NAMALWA (cell line): ENCODE measurements at regions not wholly inside any gene's neighbourhood (a gene's known extent, or its start where the extent isn't known, plus 50 kb on each side); places are given as distances from the start of the nearest gene placed in this dataset.
A peak's percentile ranks its signal among the peaks of the same experiment; 100 is the strongest.
"Not testable (repeated sequence)": the region's sequence is repeated elsewhere in the genome, so short reads cannot be mapped to it uniquely, and the experiment has no call there.

Experiments used
- DNase-seq: peaks from one replicate; pipeline ENCODE4 v3.0.0-alpha.2; 2015; ENCODE audit warnings: low spot score

DNA sequence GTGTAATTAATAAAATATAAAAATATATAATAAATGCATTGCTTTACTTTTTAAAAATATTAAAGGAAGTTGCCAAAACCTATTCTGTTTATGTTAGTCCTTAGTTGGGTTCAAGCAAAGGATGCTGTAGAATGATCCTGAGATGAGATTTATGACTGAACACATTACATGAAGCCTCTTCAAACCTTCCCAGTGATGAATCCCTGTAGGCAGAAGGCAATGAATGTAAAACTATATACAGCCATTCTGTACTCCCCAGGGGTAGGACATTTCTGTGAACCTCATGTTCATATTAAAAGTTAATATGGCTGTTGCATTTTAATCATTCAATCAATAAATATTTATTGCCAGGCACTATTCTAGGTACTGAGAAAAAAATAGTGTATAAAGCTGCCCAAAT, 166.0 kb downstream of the RFPL4B start:
- no peak for DNase-seq

GRCh38 chr6:112522587-112522986, 175.5 kb downstream of the RFPL4B start:
- DNase-seq: no peak

- DNase-seq: no peak
Measured at GRCh38 chr6:112524071-112524470, 176.9 kb downstream of the RFPL4B start.

- no peak for DNase-seq
Measured at GRCh38 chr6:112525749-112526148, 178.6 kb downstream of the RFPL4B start.

DNA sequence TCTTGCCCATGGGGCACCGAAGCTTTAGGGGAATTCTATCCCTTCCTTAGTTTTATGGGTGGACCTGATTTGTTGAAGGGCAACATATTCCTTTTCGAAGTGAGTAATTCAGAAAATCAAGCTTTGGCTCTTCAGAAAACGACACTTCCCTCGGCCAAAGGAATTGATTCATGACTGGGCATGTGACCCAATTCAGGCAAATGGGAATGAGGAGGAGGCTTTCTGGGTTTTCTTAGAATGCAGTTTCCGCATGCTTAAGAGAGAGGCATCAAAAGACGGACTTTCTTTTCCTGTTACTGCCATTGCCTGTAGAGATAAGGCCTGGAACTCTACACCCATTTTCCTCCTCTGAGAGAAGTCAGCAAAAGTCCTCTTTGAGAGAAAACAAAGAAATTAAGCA, 179.5 kb downstream of the RFPL4B start:
- no peak for DNase-seq

GRCh38 chr6:112528306-112528705, 181.2 kb downstream of the RFPL4B start:
- DNase-seq: not testable (repeated sequence)

DNA sequence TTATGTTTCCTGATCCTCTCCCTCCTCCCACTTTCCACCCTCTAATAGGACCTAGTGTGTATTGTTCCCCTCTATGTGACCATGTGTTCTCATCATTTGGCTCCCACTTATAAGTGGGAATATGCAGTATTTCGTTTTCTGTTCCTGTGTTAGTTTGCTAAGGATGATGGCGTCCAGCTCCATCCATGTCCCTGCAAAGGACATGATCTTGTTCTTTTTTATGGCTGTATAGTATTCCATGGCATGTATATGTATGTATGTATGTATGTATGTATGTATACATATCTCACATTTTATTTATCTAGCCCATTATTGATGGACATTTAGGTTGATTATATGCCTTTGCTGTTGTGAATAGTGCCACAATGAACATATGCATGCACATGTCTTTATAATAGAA, 188.7 kb downstream of the RFPL4B start:
- DNase-seq: no peak

- DNase-seq: no peak
Measured at GRCh38 chr6:112539355-112539754, 192.2 kb downstream of the RFPL4B start.

- peak; percentile 17 for DNase-seq
Measured at GRCh38 chr6:112541847-112542246, 194.7 kb downstream of the RFPL4B start.

- not testable (repeated sequence) for DNase-seq
Measured at GRCh38 chr6:112547321-112548085, 200.4 kb downstream of the RFPL4B start.

- DNase-seq: no peak
Measured at GRCh38 chr6:112549749-112550148, 202.6 kb downstream of the RFPL4B start.

DNA sequence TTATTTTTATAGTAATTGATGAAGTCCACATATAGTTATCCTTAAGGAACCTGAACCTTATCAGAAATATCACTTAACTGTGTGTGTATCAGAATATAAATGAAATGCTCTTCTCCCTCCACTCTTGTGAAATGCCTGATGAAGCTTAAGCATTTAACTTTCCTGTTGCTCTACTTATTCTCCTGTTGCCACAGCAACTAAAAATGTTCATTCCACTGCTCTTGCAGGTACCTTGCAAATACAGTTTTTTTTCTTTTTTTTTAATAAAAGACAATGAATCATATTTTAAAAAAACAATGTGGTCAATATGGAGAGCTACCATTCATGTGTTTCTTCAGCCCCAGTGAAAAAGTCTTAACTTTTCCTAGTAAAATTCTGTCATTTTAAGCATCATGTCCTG, 210.3 kb downstream of the RFPL4B start:
- DNase-seq: no peak

GRCh38 chr6:112557961-112558360, 210.8 kb downstream of the RFPL4B start:
- DNase-seq: no peak

DNA sequence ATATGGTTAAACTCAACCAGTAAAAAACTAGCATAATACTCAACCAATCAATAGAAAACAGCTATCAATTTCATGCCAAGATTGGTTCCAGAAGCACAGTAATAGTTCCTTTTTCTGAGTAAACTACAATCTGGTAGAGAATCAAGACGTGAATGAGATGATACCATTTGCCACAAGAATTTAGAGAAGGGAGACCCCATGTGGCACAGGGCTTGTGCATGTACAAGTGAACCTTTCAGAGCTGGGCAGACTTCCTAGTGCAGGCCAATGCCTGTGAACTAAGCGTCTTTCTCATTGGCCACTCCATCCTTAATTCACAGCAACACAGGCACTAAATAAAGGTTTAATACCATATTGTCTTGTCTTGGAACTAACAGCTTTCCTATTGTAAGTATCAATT, 213.5 kb downstream of the RFPL4B start:
- peak; percentile 34 for DNase-seq

DNA sequence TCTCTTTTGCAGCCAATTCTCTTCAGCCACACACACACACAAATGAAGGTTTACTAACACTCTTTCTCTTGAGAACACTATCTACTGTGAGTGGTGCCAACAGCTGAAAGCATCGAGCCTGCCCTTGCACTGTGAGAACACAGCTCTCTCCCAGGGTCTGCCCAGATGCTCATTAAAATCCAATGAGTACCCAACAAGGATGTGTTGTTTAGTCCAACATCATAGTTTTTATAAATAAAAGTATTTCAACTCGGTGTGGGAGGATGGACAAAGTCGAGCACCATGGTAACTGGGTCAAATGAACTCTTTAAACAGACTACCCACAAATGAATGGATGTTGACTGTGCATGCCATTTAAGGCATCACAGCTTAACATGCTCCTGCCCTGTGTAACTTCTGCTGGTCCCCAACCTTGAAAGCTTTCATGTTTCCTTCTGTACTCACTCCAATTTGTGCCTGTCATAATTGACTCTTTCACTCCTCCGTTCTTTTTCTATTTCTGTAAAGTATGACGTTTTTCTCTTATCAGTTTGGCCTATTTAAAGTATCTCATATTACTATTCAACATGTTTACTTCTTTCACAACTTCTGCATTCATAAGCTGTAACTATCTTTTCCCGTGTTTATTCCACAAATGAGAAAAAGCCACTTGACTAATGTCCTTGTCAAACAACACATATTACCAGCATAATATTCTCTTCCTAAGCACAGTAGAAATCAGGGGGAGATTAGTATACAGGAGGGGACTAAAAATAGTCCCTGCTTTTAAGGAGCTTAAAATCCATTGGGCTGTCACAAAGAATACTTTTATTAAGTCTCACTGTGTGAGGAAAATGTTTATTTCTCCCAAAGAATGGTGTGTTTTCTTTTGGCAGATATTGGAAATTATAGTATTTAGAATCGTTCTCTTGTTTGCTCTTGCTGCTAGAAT, 215.4 kb downstream of the RFPL4B start:
- no peak for DNase-seq

- DNase-seq: no peak
Measured at GRCh38 chr6:112563368-112563767, 216.2 kb downstream of the RFPL4B start.

DNA sequence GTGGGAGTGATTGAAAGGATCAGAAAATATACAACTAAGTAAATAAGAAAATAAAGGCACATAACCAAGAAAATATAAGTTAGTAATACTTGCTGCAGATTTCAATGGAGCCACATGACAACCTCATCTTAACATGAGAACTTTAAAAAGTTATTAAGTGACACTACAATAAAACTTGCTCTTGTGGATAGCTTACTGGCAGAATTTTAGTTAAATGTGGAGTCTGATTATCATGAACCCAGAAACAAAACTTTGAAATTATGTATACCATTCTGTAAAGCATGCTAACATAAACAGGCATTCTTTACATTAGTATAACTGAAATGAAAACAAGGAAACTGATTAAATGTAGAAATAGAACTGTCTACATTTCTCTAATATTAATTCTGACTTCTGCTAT, 220.9 kb downstream of the RFPL4B start:
- no peak for DNase-seq

- no peak for DNase-seq
Measured at GRCh38 chr6:112571488-112572270, 224.5 kb downstream of the RFPL4B start.

DNA sequence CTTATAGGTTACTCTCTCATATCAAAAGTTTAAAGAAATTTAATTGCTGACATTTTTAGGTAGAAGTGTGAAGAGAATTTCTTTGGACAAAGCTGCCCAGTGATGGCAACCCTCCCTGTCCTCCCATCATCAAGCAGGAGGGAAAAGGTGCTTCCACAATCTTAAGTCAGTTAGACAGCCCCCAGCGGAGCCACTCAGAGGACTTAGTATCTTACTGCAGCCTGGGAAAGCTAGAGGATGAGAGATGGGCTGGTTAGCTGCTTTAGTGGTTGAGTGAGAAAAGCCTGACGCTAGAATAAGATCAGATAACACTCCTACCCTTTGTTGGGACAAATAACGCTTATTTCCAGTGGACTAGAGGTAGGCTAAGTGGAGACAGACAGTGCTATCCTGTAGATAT, 227.1 kb downstream of the RFPL4B start:
- no peak for DNase-seq

GRCh38 chr6:112575309-112575834, 228.2 kb downstream of the RFPL4B start:
- no peak for DNase-seq

DNA sequence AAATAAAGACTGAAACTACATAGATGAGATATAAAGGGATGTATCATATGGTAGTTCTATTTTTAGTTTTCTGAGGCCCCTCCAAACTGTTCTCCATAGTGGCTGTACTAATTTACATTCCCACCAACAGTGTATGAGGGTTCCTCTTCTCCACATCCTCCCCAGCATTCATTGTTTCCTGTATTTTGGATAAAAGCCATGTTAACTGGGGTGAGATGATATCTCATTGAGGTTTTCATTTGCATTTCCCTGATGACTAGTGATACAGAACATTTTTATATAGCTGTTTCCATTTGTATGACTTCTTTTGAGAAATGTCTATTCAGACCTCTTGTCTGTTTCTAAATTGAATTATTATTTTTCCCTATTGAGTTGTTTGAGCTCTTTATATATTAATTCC, 229.3 kb downstream of the RFPL4B start:
- no peak for DNase-seq

GRCh38 chr6:112579601-112580000, 232.5 kb downstream of the RFPL4B start:
- DNase-seq: no peak
